Spinal cord (tissue), 9 donors: ENCODE measurements at regions not wholly inside any gene's neighbourhood (a gene's known extent, or its start where the extent isn't known, plus 50 kb on each side); places are given as distances from the start of the nearest gene placed in this dataset.
A peak's percentile ranks its signal among the peaks of the same experiment; 100 is the strongest.

ENCODE experiments used
- DNase-seq, 6 donors: peaks; one replicate each; pipeline versions ENCODE4 v3.0.0 to v3.0.0-alpha.2; 2013 to 2015; ENCODE audit warnings: low spot score in 6 of 6, low read depth in 4 of 6
- H3K27ac ChIP-seq: one replicate; pipeline ENCODE4 v1.5.1; 2013; ENCODE audit warnings: low read depth, low read length, control low read depth
- H3K27me3 ChIP-seq: one replicate; pipeline ENCODE4 v1.6.1; 2013; ENCODE audit warnings: low read length; ENCODE audit not compliant: control insufficient read depth, insufficient read depth
- H3K36me3 ChIP-seq: one replicate; pipeline ENCODE4 v1.6.1; 2013; ENCODE audit warnings: low read length; ENCODE audit not compliant: control insufficient read depth, insufficient read depth
- H3K4me1 ChIP-seq: one replicate; pipeline ENCODE4 v1.6.1; 2013; ENCODE audit warnings: low read length; ENCODE audit not compliant: control insufficient read depth, insufficient read depth
- H3K4me3 ChIP-seq: one replicate; pipeline ENCODE4 v1.5.1; 2013; ENCODE audit warnings: low read depth, low read length, control low read depth
- H3K9me3 ChIP-seq: one replicate; pipeline ENCODE4 v1.6.1; 2013; ENCODE audit warnings: low read length; ENCODE audit not compliant: control insufficient read depth, insufficient read depth
- WGBS: methylation state at CpG from one replicate; pipeline ENCODE4 v1.1.5; 2013; ENCODE audit warnings: missing lambda C conversion rate; ENCODE audit not compliant: insufficient coverage; 5-methylcytosine and 5-hydroxymethylcytosine counted together
- donor health status: healthy.

DNA sequence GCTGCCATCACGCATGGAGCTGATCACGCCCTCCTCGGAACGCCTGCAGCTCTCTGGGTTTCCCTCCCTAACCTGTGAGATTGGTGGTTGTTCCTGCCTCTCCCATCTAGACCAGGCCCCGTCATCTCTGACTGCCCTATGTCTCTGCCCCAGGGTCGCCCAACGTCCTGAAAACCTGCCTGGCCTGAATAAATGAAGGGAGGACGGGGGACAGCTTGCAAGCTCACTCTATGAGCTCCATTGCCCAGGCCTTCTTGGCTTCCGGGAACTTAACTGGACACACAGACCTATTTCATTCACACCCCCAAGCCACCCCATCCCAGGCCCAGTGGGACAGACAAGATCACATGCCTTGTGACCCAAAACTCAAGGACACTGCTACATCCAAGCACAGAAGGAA, 274.2 kb downstream of the XXYLT1 start:
- no peak for DNase-seq
- Histone ChIP-seq H3K9me3 (no peaks in the 10 kb centered on the region), H3K4me3 (no peak overlapping the region), H3K4me1 (peaks cover under 1% of the 10 kb centered on the region), H3K36me3 (no peaks in the 10 kb centered on the region), H3K27ac (no peak overlapping the region), H3K27me3 (no peaks in the 10 kb centered on the region)
- WGBS: 85% methylated on average over 9 of the region's 9 CpGs

DNA sequence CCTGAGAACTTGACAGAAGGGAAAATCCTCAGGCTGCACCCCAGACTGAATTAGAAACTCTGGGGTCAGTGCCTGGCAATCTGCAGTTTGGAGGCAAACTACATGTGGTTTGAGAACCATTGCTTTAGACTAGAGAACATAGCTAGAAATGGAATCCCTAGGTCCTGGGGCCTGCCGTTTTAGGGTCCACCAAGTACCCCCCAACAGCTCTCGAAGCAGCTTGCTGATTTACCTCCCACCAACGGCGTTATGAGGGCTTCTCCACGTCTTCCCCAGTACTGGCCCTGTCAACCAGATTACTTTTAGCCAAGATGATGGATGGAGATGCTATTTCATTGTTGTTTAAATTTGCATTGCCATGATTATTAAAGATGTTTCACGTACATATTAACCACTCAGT, 272.5 kb downstream of the XXYLT1 start:
- H3K27ac ChIP-seq: no peak overlapping the region
- H3K36me3 ChIP-seq: no peaks in the 10 kb centered on the region
- WGBS: 100% methylated on average over 1 of the region's 6 CpGs
- H3K4me1 ChIP-seq: peaks cover 5% of the 10 kb centered on the region
- no peak for DNase-seq
- H3K9me3 ChIP-seq: no peaks in the 10 kb centered on the region
- H3K27me3 ChIP-seq: no peaks in the 10 kb centered on the region
- no peak overlapping the region for H3K4me3 ChIP-seq

- no peak for DNase-seq
- 83% methylated on average over 3 of the region's 5 CpGs for WGBS
- no peak overlapping the region for H3K27ac ChIP-seq
- peaks cover 5% of the 10 kb centered on the region for H3K4me1 ChIP-seq
- no peaks in the 10 kb centered on the region for H3K36me3 ChIP-seq
- H3K9me3 ChIP-seq: no peaks in the 10 kb centered on the region
- H3K4me3 ChIP-seq: no peak overlapping the region
- H3K27me3 ChIP-seq: no peaks in the 10 kb centered on the region
Measured at GRCh38 chr3:194998948-194999347, 272.0 kb downstream of the XXYLT1 start.

DNA sequence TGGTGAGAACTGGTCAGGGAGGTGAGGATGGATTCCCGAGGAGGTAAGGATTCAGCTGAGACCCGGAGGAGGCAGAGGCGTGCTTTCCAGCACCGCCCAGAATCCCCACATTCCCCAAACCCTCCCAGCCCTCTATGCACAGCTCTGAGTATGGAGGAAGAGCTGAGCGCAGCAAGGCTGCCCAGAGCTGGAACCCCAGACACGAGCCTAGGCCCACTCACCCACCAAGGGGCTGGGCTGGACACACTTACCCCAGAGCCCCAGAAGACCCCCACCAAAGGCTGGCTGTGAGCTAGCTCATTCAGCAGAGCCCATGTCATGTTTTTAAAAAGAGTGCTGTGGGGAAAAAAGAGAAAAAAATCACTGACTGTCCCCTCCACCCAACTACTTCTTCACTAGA, 271.5 kb downstream of the XXYLT1 start:
- DNase-seq: no peak
- no peaks in the 10 kb centered on the region for H3K9me3 ChIP-seq
- WGBS: 100% methylated on average over 2 of the region's 6 CpGs
- H3K4me3 ChIP-seq: no peak overlapping the region
- no peaks in the 10 kb centered on the region for H3K36me3 ChIP-seq
- H3K27me3 ChIP-seq: no peaks in the 10 kb centered on the region
- H3K4me1 ChIP-seq: peaks cover 5% of the 10 kb centered on the region
- H3K27ac ChIP-seq: no peak overlapping the region

DNA sequence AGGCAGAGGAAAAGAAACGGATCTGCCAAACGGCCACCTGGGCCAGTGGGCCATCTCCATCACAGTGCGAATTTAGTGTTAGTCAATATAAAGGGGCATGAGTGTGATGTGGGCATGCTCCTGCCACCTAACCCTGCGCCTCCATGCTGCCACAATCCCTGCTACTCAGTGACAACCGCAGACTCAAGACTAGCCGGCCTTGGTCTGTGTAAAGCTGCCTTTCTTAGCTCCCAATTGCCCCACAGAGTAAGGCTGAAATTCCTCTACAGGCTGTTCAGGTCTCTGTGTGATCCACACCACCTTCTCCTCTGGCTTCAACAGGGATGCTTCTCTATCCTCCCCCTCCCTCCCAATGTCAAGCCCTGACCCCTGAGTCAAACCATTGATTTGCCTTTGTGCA, 269.7 kb downstream of the XXYLT1 start:
- H3K27ac ChIP-seq: no peak overlapping the region
- WGBS: 98% methylated on average over 5 of the region's 6 CpGs
- H3K9me3 ChIP-seq: no peaks in the 10 kb centered on the region
- no peak overlapping the region for H3K4me3 ChIP-seq
- peaks cover 9% of the 10 kb centered on the region for H3K4me1 ChIP-seq
- H3K27me3 ChIP-seq: no peaks in the 10 kb centered on the region
- no peaks in the 10 kb centered on the region for H3K36me3 ChIP-seq
- no peak for DNase-seq

DNA sequence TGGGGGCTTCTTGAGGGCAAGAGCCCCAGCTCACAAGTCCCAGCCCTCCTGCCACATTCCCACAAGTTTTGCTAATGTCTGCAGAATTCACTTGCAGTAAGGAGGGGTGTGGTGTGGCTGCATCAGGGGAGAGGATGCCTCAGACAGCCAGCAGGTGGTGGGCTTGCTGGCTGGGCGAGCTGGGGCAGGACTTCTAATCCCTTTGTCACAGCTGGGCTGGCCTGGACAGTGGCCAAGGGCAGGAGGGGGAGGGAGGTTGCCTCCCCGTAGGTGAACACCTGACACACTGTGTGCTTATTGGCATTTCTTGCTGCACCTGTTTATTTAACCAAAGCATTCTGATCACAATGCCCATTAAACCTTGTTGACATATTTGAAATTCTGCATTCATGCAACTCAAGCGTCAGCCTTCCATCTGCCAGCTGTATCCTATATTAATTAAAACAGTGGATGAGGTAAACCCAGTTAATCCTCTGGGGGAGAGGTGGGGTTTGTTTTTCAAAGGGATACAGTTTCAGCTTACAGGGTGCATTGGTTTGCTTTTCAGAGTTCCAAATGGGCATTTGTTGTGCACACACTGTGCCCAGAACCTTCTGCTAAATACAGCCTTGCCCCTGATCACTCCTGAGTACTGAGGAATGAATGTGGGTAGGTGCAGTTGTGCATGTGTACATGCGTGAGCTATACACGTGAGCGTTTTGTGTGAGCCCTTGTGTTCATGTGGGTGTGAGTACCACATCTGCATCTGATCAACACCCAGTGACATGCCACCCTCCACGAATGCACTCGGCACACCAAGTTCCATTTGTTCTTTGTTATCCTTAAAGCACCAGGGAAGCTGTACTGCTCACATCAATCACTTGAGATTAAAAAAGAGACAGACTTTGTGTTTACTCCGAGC, 268.7 kb downstream of the XXYLT1 start:
- peak in 2 of 6 donors; percentile 29 to 34 for DNase-seq
- no peaks in the 10 kb centered on the region for H3K9me3 ChIP-seq
- no peak overlapping the region for H3K27ac ChIP-seq
- no peak overlapping the region for H3K4me3 ChIP-seq
- peaks cover 11% of the 10 kb centered on the region for H3K4me1 ChIP-seq
- H3K36me3 ChIP-seq: no peaks in the 10 kb centered on the region
- H3K27me3 ChIP-seq: no peaks in the 10 kb centered on the region
- WGBS: 13% methylated on average over 2 of the region's 9 CpGs

DNA sequence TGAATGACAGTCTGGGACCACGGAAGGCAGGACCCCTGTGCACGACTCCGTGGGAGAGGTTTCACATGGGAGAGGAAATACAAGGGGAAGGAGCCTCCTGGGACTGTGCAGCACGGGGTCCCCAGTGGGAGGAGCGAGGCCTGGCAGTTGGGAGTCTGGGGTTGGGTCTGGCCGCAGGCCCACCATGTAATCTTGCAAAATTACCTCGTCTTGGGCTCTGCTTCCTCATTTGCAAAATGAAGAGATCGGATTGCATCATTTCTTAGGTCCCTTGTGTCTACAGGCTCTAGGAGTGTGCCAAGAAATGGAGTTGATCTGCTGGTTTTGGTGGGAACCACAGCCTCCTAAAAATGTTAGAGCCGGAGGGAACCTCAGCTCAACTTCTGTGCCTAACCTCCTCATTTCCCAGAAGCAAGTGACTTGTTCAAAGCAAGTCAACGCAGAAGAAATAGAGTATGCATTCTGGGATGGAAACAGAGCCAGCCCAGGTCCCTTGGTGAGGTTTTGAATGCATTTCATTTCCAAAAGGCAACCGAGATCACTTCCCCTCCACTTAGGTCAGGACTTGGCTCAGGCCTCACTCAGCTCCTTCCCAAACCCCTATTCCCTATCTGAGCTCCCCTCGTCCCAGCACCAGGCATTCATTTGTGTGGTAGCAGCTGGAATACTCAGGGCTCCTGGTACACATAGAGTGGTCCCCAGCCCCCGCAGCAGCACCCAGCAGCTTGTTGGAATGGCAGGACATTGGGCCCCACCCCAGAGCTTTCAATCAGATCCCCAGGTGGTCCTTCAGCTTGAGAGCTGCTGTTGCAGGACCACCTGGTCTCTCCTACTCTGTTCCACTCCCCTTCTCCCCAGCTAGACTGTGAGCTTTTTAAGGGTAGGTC, 267.7 kb downstream of the XXYLT1 start:
- H3K36me3 ChIP-seq: no peaks in the 10 kb centered on the region
- DNase-seq: peak in 1 of 6 donors; percentile 27
- H3K27ac ChIP-seq: no peak overlapping the region
- H3K27me3 ChIP-seq: no peaks in the 10 kb centered on the region
- 61% methylated on average over 7 of the region's 13 CpGs for WGBS
- peaks cover 11% of the 10 kb centered on the region for H3K4me1 ChIP-seq
- H3K4me3 ChIP-seq: no peak overlapping the region
- no peaks in the 10 kb centered on the region for H3K9me3 ChIP-seq

DNA sequence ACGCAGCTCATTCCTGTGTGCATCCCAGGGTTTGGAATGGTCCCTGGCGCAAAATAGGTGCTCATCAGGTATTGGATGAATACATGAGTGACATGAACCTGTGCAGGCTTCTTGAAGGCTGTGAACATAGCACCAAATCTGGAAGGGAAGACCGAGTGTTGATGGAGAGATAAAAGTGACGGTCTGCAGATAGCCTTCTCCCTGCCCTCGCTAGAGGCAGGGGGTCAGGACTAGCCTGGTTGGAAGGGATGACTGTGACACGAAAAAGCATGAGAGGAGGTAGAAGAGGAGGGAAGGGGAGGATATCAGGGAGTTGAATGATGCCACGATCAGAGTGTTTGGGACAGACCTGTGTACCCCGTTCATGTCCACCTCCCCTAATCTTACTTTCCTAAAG, 267.1 kb downstream of the XXYLT1 start:
- H3K36me3 ChIP-seq: no peaks in the 10 kb centered on the region
- H3K4me3 ChIP-seq: no peak overlapping the region
- H3K27me3 ChIP-seq: no peaks in the 10 kb centered on the region
- no peak overlapping the region for H3K27ac ChIP-seq
- H3K4me1 ChIP-seq: peaks cover 11% of the 10 kb centered on the region
- no peak for DNase-seq
- WGBS: 93% methylated on average over 6 of the region's 8 CpGs
- no peaks in the 10 kb centered on the region for H3K9me3 ChIP-seq

DNA sequence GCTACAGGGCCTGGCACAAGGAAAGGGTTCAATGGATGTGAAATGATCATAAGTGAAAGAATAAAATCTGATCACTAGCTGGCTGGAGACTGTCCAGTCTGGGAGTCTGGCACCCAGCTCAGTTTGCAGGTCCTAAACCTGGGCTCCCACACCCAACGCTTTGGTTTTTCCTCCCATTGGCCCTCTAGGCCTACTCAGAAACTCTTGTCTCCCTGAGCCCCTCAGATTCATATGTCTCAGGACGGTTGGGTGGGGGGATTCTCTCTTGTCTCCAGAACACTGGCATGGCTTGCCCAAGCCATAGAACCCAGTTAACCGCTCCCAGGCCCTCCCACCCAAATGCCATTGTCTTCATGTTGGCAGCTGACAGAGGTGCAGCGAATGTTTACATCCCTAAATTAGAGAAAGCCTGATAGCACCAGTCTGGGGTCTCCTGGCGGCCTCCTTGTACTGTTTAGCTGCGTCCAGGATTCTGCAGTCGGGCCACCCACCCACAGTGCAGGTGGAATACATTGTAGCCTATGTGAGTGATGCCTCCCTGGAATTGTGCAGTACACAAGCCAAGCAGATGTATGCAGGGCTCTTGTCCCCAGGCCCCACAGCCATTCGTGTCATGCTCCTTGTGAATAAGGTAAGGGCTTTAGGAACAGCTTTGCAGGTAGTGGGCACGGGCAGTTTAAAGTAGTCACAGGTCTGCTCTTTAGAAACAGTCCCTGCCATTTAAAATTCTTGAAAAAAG, 266.3 kb downstream of the XXYLT1 start:
- H3K4me1 ChIP-seq: peaks cover 11% of the 10 kb centered on the region
- H3K9me3 ChIP-seq: no peaks in the 10 kb centered on the region
- WGBS: 88% methylated on average over 6 of the region's 9 CpGs
- no peaks in the 10 kb centered on the region for H3K27me3 ChIP-seq
- H3K27ac ChIP-seq: no peak overlapping the region
- H3K36me3 ChIP-seq: no peaks in the 10 kb centered on the region
- no peak for DNase-seq
- no peak overlapping the region for H3K4me3 ChIP-seq
